IMR-90 (cell line): ENCODE measurements at regions not wholly inside any gene's neighbourhood (a gene's known extent, or its start where the extent isn't known, plus 50 kb on each side); places are given as distances from the start of the nearest gene placed in this dataset.

Experiments used
- ATAC-seq: fragments of 200-7000 bp; cut with Tn5 transposase; 2 replicates; pipeline ENCODE4 v1.9.1; 2020; ENCODE audit warnings: low read depth, mild to moderate bottlenecking, moderate library complexity
- BruUV-seq: library from RNA; stranded (reverse); fragments of 400-500 nt; replicated peaks from 2 replicates; lab custom pipeline; 2021; lab: Mats Ljungman, UMichigan
- CTCF ChIA-PET: fragments of 300-600 bp; formaldehyde crosslinking; extraction: SDS; loops from one replicate; lab custom pipeline; 2021; ENCODE audit warnings: antibody characterized with exemption; lab: Yijun Ruan, JAX
- POLR2A ChIA-PET: fragments of 300-600 bp; sonication (Branson Sonifier 250); formaldehyde crosslinking; loops from one replicate; lab custom pipeline; 2022; ENCODE audit warnings: antibody characterized with exemption; ENCODE audit not compliant: unreplicated experiment; lab: Charles Lee
- DNase-seq: peaks from one replicate; pipeline ENCODE4 v3.0.0; 2013
- H2AFZ ChIP-seq: replicated peaks from 2 replicates; pipeline ENCODE3; 2013; ENCODE audit warnings: low read length, mild to moderate bottlenecking; ENCODE audit not compliant: poor library complexity
- H2AK5ac ChIP-seq: 2 replicates; pipeline ENCODE4 v1.6.1; 2013; ENCODE audit warnings: low read depth, low read length, inconsistent platforms
- H2AK9ac ChIP-seq: replicated peaks from 2 replicates; pipeline ENCODE3; 2013; ENCODE audit warnings: mild to moderate bottlenecking, low read depth, low read length, moderate library complexity; ENCODE audit not compliant: poor library complexity
- H2BK120ac ChIP-seq: 2 replicates; pipeline ENCODE4 v1.6.1; 2013; ENCODE audit warnings: low read depth, low read length, inconsistent platforms
- H2BK15ac ChIP-seq: 3 replicates; pipeline ENCODE4 v1.6.1; 2013; ENCODE audit warnings: low read depth, low read length, inconsistent platforms
- H2BK20ac ChIP-seq: 2 replicates; pipeline ENCODE4 v1.6.1; 2013; ENCODE audit warnings: low read depth, mild to moderate bottlenecking, inconsistent platforms, low read length, moderate library complexity
- H2BK5ac ChIP-seq: 2 replicates; pipeline ENCODE4 v1.6.1; 2013; ENCODE audit warnings: mild to moderate bottlenecking, low read depth, low read length, inconsistent platforms; ENCODE audit not compliant: poor library complexity, severe bottlenecking
- H3K14ac ChIP-seq: replicated peaks from 2 replicates; pipeline ENCODE4 v1.6.1; 2013; ENCODE audit warnings: low read depth, low read length, inconsistent platforms
- H3K18ac ChIP-seq: 2 replicates; pipeline ENCODE4 v1.6.1; 2013; ENCODE audit warnings: low read depth, low read length, control low read depth
- H3K23ac ChIP-seq: 2 replicates; pipeline ENCODE4 v1.6.1; 2013; ENCODE audit warnings: low read depth, low read length, inconsistent platforms
- H3K27ac ChIP-seq: 2 replicates; pipeline ENCODE4 v1.5.1; 2013; ENCODE audit warnings: mild to moderate bottlenecking, control low read depth, low read length; ENCODE audit not compliant: insufficient read depth
- H3K27me3 ChIP-seq: 2 replicates; pipeline ENCODE4 v1.6.1; 2013; ENCODE audit warnings: low read length; ENCODE audit not compliant: control insufficient read depth, insufficient read depth
- H3K36me3 ChIP-seq: 2 replicates; pipeline ENCODE4 v1.6.1; 2013; ENCODE audit warnings: low read length, mixed read lengths; ENCODE audit not compliant: control insufficient read depth, insufficient read depth
- H3K4ac ChIP-seq: 2 replicates; pipeline ENCODE4 v1.6.1; 2013; ENCODE audit warnings: low read depth, low read length, inconsistent platforms
- H3K4me1 ChIP-seq: 2 replicates; pipeline ENCODE4 v1.6.1; 2013; ENCODE audit warnings: low read length, mixed read lengths; ENCODE audit not compliant: control insufficient read depth, insufficient read depth
- H3K4me2 ChIP-seq: 2 replicates; pipeline ENCODE4 v1.6.1; 2013; ENCODE audit warnings: low read depth, mild to moderate bottlenecking, control low read depth, low read length, moderate library complexity
- H3K4me3 ChIP-seq: 2 replicates; pipeline ENCODE4 v1.5.1; 2013; ENCODE audit warnings: low read depth, mild to moderate bottlenecking, control low read depth, low read length, moderate library complexity; ENCODE audit not compliant: insufficient read depth
- H3K56ac ChIP-seq: 2 replicates; pipeline ENCODE4 v1.6.1; 2013; ENCODE audit warnings: low read length, inconsistent platforms; ENCODE audit not compliant: insufficient read depth; ENCODE audit errors: extremely low read depth
- H3K79me1 ChIP-seq, 2 experiments: 2 replicates each; pipeline ENCODE4 v1.6.1; 2013; ENCODE audit warnings: low read length in 2 of 2, inconsistent platforms in 1 of 2, low read depth in 1 of 2
- H3K9ac ChIP-seq: 2 replicates; pipeline ENCODE4 v1.6.1; 2013; ENCODE audit warnings: low read depth, low read length, control low read depth
- H3K9me1 ChIP-seq: 2 replicates; pipeline ENCODE4 v1.6.1; 2013; ENCODE audit warnings: low read length, inconsistent platforms; ENCODE audit not compliant: insufficient read depth
- H3K9me3 ChIP-seq: 2 replicates; pipeline ENCODE4 v1.6.1; 2013; ENCODE audit warnings: low read length; ENCODE audit not compliant: control insufficient read depth, insufficient read depth
- H4K20me1 ChIP-seq: 2 replicates; pipeline ENCODE4 v1.6.1; 2013; ENCODE audit warnings: low read length, inconsistent platforms; ENCODE audit not compliant: insufficient read depth
- H4K5ac ChIP-seq: 2 replicates; pipeline ENCODE4 v1.6.1; 2013; ENCODE audit warnings: mild to moderate bottlenecking, low read depth, low read length, control low read depth
- H4K8ac ChIP-seq, 2 experiments: 2 replicates each; pipeline ENCODE4 v1.6.1; 2013; ENCODE audit warnings: low read depth in 2 of 2, low read length in 2 of 2, control low read depth in 1 of 2, inconsistent platforms in 1 of 2
- H4K91ac ChIP-seq: 2 replicates; pipeline ENCODE4 v1.6.1; 2013; ENCODE audit warnings: low read depth, low read length, inconsistent platforms; ENCODE audit not compliant: insufficient read depth
- BHLHE40 ChIP-seq: fragments of 150-350 bp; IDR thresholded peaks from 2 replicates; pipeline ENCODE4 v1.6.1; 2016; ENCODE audit warnings: mild to moderate bottlenecking, low read depth, low read length
- CHD1 ChIP-seq: IDR thresholded peaks from 2 replicates; pipeline ENCODE4 v1.6.1; 2012; ENCODE audit warnings: low read depth, low read length, improper control_type of control experiment
- ELK1 ChIP-seq: fragments of 150-350 bp; IDR thresholded peaks from 2 replicates; pipeline ENCODE4 v1.6.1; 2016; ENCODE audit warnings: low read depth, mild to moderate bottlenecking, low read length, moderate library complexity, borderline replicate concordance
- MAFK ChIP-seq: IDR thresholded peaks from 2 replicates; pipeline ENCODE4 v1.6.1; 2012; ENCODE audit warnings: low read depth, low read length, improper control_type of control experiment
- MAZ ChIP-seq: IDR thresholded peaks from 2 replicates; pipeline ENCODE4 v1.6.1; 2012; ENCODE audit warnings: low read depth, mild to moderate bottlenecking, low read length, improper control_type of control experiment, moderate library complexity, borderline replicate concordance
- MXI1 ChIP-seq: IDR thresholded peaks from 2 replicates; pipeline ENCODE4 v1.6.1; 2012; ENCODE audit warnings: low read depth, mild to moderate bottlenecking, low read length, moderate library complexity, borderline replicate concordance
- POLR2A ChIP-seq: IDR thresholded peaks from 2 replicates; pipeline ENCODE4 v1.6.1; 2012; ENCODE audit warnings: mild to moderate bottlenecking, low read depth, low read length
- WGBS, 2 experiments: methylation state at CpG; one replicate each; pipeline versions ENCODE4 v1.1.5 to v1.1.7; 2013; ENCODE audit warnings: missing lambda C conversion rate in 2 of 2; ENCODE audit not compliant: insufficient read length in 1 of 2; ENCODE audit errors: extremely low coverage in 2 of 2; 5-methylcytosine and 5-hydroxymethylcytosine counted together
- dilution Hi-C: fragments of 300-500 bp; cut with HindIII; formaldehyde crosslinking; loops from one replicate; pipeline ENCODE4 v1.14.3; 2018; ENCODE audit warnings: low sequenced_read_pairs; ENCODE audit not compliant: unreplicated experiment
- in situ Hi-C: fragments of 300-500 bp; cut with MboI; formaldehyde crosslinking; loops from 3 replicates; pipeline ENCODE4 v1.14.3; 2019; ENCODE audit warnings: low sequenced_read_pairs, inconsistent platforms, mixed read lengths
- intact Hi-C: fragments of 100-400 bp; cut with micrococcal nuclease; formaldehyde crosslinking; loops from 2 replicates; pipeline ENCODE4 v1.10.0; 2022

- H2BK120ac ChIP-seq: no peak overlapping the region
- H3K23ac ChIP-seq: no peak overlapping the region
- H2BK15ac ChIP-seq: no peak overlapping the region
- ChIA-PET CTCF (no interaction called here), POLR2A (no interaction called here)
- no TSS peak for BruUV-seq
- H3K14ac ChIP-seq: no peak overlapping the region
- H2BK20ac ChIP-seq: no peak overlapping the region
- H3K9me3 ChIP-seq: no peaks in the 10 kb centered on the region
- H3K18ac ChIP-seq: no peak overlapping the region
- WGBS, 2 experiments: 56% methylated on average over 3 of the region's 8 CpGs; no CpG with 5 or more reads in 1 of the 2 experiments
- no peak overlapping the region for H2AK9ac ChIP-seq
- no peak overlapping the region for H3K4me3 ChIP-seq
- H4K8ac ChIP-seq: no peak overlapping the region
- dilution Hi-C loops: no loop called here
- H3K4ac ChIP-seq: no peak overlapping the region
- no peak overlapping the region for H3K27ac ChIP-seq
- no peak overlapping the region for H2BK5ac ChIP-seq
- no peaks in the 10 kb centered on the region for H3K36me3 ChIP-seq
- H4K5ac ChIP-seq: no peak overlapping the region
- no peaks in the 10 kb centered on the region for H3K79me1 ChIP-seq
- intact Hi-C loops: no loop called here
- ATAC-seq: no peak
- no peak overlapping the region for H2AFZ ChIP-seq
- H3K4me1 ChIP-seq: no peaks in the 10 kb centered on the region
- DNase-seq: no peak
- H2AK5ac ChIP-seq: no peak overlapping the region
- no peaks in the 10 kb centered on the region for H4K20me1 ChIP-seq
- H4K91ac ChIP-seq: no peak overlapping the region
- TF ChIP-seq MAFK (no peak), MAZ (no peak), CHD1 (no peak), BHLHE40 (no peak), MXI1 (no peak), ELK1 (no peak), POLR2A (no peak)
- H3K56ac ChIP-seq: no peak overlapping the region
- in situ Hi-C loops: no loop called here
- no peaks in the 10 kb centered on the region for H3K27me3 ChIP-seq
- H3K9me1 ChIP-seq: no peaks in the 10 kb centered on the region
- H3K4me2 ChIP-seq: no peak overlapping the region
- H3K9ac ChIP-seq: no peak overlapping the region
These were observed 198.9 kb upstream of the WWC1 start for GRCh38 chr5:168092209-168093185.
